Right ventricle myocardium inferior (tissue), 1 donor: ENCODE measurements at regions not wholly inside any gene's neighbourhood (a gene's known extent, or its start where the extent isn't known, plus 50 kb on each side); places are given as distances from the start of the nearest gene placed in this dataset.
"Not testable (repeated sequence)": the region's sequence is repeated elsewhere in the genome, so short reads cannot be mapped to it uniquely, and the experiment has no call there.

Source experiments
- ATAC-seq: fragments of 200-7000 bp; cut with Tn5 transposase; one replicate; pipeline ENCODE4 v1.9.1; 2020; ENCODE audit warnings: mild to moderate bottlenecking, moderate library complexity
- DNase-seq: peaks from one replicate; pipeline ENCODE4 v3.0.0; 2021; ENCODE audit errors: missing footprints
- intact Hi-C: fragments of 100-400 bp; cut with DNase I; formaldehyde crosslinking; loops from one replicate; pipeline ENCODE4 v1.11.0; 2022
- donor health status: DM: no; HTN: yes; CAD: no; lungs with severe emphysema.

DNA sequence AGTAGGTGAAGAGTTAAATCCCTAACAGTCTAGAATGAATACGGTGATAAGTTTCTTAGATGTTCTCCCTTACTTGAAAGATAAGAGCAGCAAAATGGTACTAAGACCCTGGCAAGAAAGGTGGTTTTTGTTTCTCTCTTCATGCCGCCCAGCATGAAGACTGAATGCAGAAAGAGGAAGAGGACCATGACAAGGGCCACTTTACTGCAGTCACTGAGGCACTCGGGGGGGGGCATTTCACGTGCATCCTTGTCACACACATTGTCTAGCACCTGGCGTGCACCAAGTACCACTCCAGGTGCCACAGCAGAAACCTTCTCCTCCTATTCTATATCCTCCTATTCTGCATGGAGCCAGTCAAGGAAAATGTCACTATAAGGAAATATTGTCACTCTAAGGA, 222.0 kb downstream of the TOMM20 start:
- no peak for DNase-seq
- intact Hi-C loops: no loop called here
- no peak for ATAC-seq

DNA sequence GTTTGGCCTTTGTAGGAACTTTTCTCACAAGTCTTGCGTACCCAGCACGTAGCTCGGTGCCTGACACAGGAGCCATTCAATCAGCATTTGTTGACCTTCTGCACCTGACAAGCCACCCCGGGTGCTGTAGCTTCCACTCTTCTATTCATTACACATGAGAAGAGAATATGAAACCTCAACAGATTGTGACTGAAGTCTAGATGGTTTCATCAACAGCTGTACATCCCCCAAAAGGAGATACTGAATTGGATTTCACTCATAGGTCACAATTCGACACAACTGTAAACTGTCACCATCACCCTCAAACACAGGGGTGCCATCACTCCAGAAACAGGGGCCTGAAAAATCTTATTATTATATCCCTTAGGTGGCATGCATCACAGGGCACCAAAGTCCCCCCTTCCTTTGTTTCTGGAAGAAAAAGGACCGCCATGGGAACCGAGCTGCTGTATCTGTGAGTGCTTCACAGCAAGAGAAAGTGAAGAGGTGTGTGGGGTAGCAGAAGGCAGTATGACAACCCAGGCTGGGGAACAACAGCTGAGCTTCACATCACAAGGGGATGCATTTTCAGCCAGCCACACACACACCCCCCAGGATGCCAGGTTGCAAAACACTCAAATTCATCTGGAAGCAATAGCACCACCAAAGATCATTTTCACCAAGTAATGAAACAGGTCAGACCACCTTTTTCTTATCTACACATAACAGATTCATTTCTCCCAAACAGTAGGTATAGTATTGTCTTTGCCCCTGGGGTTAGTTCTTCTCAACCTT, 225.7 kb downstream of the TOMM20 start:
- ATAC-seq (no peak), DNase-seq (no peak)
- intact Hi-C loops: no loop called here

DNA sequence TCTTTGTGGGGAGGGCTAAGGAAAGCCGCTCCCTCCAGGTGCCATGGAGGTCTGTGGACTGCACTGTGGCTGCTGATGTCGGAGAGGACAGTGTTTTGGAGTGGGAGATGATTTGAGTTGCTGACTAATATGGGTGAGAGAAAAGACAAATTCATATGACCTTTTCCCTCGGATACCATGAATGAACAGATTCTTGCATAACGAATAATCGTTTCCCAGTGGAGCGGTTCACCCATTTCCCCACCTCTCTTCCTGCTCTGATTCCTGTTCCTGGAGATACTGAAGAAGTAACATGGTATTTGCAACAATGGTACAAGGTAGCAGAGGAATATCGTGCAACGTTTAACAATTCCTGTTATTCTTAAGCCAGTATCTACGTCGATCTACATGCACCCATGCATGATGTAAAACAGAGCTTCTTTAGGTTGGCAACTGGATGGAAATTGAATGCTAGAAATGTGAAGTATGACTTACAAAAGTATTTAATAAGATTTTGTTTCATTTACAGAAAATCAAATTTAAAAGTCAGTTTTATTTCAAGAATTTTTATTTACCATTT, 227.1 kb downstream of the TOMM20 start:
- ATAC-seq (no peak), DNase-seq (no peak)
- intact Hi-C loops: no loop called here

DNA sequence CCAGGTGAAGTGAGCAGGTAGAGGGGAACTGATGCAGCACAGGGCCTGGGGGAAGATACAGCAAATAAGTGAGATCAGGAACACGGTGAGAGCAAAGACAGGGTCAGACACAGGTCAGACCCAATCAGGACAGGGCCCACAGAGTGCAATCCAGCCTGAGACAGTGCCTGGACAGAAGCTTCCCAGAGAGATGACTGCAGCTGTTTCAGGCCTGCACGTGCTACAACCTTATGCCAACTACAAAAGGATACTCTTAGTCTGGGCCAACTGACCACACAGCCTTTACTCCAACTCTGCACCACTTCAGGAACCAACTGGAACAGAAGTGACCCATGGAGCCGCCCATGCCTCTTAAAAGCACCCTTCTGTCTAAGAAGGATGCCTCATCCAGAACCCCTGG, 228.0 kb downstream of the TOMM20 start:
- intact Hi-C loops: no loop called here
- DNase-seq: no peak
- ATAC-seq: no peak

DNA sequence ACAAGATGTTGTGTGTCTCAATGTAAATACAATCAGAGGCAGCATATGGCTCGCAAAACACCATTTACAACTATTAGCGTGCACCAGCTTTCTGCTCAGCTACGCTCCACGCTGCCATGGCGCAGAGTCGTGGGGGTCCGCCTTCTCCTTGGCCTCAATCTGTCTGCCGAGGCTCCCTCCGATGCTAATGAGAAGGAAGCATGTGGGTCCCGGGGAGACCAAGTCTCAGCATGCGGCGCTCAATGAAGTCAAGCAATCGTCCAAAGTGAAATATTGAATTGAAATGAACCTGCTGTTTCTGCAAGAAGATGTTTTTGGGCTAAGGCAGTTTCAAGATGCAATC, 228.9 kb downstream of the TOMM20 start:
- intact Hi-C loops: no loop called here
- ATAC-seq: peak; percentile 4

DNA sequence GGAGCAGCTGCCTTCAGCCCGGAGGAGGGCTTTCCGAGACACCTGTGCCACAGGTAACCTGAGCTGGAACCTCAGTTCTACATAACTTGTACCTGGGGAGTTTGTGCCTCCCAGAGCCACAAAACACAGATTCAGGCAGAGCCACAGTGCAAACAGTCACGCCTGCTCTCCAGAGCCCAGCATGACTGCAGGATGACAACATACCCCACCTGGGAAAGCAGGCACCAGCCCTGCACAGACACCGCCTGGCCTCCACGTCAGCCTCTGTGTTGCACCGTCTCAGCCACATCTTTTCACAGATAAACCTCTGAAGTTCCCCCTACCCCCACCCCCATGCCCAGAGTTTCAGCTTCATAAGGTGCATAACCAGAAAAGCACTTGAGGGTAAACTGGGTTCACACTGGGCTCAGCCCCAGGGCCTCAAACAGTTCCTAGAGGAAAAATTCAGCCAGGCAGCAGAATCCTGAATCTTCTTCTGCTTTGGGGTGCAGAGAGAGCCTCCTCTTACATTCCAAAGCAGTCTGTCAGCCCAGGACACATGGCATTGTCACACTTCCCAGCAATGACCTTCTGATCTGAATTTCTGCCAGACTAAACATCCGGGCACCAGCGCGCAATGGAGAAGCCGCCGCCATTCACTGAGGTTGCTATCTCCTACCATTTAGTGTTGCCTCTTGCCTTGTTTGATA, 229.5 kb downstream of the TOMM20 start:
- DNase-seq (no peak), ATAC-seq (peak; percentile 57)
- intact Hi-C loops: no loop called here

More for the DNA sequence above, 228.9 kb downstream of the TOMM20 start:
- DNase-seq: no peak

DNA sequence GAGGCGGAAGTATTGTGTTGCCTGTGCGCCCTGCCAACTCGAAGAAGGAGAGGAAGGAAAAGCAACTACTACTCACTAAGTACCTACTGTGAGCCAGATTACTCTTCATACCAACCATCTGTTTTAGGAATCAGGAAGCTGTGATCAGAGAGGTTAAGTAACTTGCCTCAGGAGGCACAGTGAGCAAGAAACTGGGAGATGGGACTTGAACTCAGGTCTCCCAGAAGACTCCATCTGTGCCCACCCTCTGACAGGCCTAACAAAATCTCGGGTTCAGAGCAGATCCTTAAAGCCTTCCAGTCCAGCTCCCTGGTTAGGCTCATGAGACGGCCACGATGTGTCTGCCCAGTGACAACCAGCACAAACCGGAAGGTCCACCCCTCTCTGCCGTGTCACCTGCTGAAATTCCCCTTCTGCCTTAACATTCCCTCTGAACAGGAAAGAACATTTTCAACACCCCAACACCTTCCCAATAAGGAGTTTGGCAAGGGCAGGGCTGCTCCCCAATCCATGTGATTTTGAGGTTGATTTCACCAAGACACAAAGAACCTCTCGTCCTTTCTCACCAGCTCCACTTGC, 230.1 kb downstream of the TOMM20 start:
- intact Hi-C loops: no loop called here
- ATAC-seq (no peak), DNase-seq (no peak)

DNA sequence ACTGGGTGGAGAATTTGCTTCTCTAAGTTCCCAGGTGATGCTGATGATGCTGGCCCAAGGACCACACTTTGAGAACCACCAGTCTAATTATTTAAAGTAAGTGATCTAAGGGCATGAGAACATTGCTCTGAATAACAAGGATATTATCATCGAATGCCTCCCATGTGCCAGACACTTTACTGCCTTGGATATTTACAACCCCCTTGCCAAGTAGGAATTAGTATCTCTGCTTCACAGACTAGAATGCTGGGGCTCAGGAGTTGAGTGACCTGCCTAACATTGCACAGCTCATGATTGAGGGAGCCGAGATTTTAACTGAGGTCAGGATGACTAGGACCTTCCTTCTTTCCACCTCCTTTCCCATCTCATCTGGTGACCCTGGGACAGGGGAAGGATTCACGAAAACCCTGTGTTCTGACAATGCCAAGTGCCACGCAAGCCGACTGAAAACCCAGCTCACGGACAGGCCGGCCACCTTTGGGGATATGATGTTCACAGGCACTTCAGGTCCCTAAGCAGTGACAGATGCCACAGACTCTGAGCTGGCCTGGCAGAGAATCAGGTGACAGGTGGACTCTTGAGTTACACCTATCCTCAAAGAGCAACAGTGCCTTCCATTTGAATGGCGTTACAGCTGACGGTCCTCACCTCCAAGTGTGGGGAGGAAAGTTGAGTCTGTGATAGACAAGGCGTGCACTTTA, 230.7 kb downstream of the TOMM20 start:
- intact Hi-C loops: loop anchor here (2.0 kb wide), 1 partner anchor 17 kb away; no protein-coding TSS in a partner anchor
- ATAC-seq (peak; percentile 73), DNase-seq (no peak)

DNA sequence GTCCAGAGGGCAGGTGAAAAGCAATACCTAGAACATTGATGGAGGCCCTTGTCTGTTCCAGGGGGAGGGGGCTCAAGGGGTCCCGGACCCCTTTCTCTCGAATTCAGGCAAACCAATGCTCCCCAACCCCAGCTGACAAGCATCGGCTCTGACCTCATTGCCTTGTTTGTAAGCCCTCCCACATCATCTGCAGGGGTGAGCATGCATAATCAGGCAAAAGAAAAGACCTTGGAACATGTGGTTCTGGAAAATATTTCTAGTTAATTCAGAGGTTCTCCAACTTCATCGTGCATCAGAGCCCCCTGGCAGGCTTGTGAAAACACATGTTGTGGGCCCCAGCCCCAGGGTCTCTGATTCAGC, 231.3 kb downstream of the TOMM20 start:
- DNase-seq (no peak), ATAC-seq (no peak)
- intact Hi-C loops: loop anchor here (2.0 kb wide), 1 partner anchor 17 kb away; no protein-coding TSS in a partner anchor

DNA sequence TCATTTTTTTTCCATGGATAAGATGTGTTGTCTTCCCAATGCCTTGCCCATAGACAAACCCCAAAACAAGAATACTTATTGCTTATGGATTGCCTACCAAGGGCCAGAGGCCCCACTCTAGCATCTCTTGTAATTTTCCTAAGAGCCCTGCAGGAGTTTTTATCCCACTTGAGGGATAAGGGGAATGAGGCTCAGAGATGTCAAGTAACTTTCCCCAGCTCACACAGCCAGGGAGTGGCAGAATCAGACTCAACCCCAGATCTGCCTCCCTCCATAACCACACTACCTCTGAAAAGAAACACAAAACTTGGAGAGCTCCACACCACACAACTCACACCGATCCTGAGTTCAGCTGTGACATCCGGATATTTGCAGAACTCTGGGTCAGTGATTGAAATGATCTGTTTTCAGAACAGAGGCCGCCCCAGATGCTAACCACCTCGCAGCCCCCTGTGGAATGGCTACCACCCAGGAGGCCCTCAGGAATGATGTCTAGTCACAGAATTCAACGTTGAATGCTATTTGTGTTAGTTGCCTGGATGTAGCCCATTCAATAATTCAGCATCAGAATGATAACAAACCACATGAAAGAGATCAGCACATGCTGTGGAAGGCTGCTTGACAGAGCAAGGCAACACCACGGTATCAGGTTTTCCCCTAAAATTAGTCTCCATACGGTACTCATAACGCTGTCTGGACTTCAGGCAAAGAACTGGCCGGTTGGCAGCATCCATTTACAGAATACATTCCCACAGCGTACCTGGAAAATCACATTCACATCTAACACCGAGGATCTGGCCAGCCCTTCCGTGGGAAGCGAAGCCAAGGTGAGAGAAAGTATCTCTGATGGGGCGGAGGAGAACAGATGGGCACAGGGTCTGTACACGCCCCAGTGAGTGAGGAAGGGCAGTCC, 231.9 kb downstream of the TOMM20 start:
- DNase-seq (no peak), ATAC-seq (no peak)
- intact Hi-C loops: loop anchor here (2.0 kb wide), 1 partner anchor 18 kb away; no protein-coding TSS in a partner anchor

DNA sequence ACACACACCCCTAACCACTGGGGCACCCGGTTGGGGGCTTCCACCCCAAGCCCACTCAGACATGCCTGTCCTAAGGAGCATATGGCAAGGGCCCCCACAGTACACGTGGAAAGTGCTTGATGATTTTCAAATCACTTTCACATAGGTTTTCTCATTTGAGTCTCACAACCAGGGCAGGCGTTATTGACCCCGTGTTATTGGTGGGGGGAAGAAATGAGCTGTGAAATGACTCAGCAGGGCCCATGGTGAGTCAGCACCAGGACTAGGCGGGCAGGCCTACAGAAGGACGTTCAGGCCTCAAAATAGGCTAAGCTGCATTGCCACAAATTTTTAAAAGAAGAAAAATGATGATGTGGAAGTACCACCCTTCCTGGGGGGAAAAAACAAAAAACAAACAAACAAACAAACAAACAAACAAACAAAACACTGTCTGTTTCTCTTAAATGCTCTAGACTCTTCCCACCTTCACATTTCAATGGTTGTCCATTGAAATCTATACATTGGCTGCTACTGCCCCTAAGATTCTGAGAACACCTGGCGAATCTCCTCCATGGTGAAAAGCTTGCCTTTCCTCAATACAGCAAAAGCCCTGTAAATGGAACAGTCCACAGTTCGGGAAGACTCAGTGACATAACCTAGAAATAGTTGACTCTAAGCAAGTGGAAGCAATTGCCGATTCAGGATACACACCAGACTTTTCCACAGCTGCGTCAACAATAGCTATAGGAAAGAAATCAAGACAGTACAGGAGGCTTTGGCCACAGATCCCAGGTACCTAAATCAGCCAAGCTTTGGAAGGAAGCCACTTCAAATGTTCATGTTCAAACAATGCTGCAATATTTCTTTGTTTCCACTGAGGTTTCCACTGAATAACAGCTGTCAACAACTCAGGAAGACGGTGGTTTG, 234.7 kb downstream of the TOMM20 start:
- intact Hi-C loops: no loop called here
- ATAC-seq: no peak
- no peak for DNase-seq

DNA sequence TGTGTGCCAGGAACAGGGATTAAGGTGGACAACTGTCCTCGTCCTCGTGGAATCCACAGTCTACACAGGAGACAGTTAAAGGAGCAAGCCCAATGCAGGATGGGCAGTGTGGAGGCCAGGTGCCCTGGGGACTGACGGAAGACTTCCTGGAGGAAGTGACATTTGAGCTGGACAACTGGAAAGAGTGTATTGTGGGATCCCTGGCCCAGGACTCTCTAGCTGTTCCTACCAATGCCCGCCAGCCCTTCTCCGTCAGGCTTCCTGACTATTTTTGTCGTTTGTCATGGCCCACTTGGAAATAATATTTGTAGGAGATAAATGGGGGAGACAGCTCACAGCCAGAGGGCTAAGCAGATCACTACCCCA, 235.3 kb downstream of the TOMM20 start:
- intact Hi-C loops: no loop called here
- DNase-seq: no peak
- ATAC-seq: no peak

DNA sequence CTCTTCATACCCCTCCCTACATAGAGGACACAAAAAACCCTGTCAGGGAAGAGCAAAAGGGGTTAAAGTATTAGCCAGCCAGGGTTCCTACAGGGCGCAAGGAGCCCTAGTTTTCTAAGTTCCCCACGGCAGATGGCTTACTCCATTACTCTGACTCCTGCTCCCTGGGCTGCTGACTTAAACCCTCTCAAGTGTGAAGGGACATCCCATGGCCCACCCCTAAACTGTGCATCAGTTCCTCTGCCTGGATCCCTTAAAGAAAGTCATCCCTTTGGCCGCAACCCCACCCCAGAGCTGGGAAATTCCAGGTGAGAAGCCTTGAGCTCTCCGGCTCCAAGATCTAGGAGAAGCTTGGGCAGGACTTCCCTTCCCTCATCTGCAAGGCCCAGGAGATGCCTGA, 236.0 kb downstream of the TOMM20 start:
- intact Hi-C loops: no loop called here
- ATAC-seq: no peak
- no peak for DNase-seq

DNA sequence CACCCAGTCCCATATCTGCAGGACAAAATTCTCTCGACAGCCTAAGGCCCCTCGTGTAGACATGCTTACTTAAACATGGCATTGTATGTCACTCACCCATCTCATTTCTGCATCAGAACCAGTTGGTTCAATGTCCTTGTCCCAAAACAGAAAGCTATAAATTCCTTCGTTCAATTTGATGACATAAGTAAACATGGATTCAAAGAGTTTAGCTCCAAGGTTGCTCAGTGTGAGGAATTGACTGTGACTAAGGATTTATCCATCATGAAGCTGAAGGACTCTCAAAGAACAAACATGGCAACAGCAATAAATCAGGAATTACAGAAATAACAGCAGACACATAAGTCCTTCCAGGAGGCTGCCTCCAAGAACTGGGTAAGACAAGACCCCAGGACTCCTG, 237.2 kb downstream of the TOMM20 start:
- intact Hi-C loops: no loop called here
- no peak for ATAC-seq
- DNase-seq: no peak

DNA sequence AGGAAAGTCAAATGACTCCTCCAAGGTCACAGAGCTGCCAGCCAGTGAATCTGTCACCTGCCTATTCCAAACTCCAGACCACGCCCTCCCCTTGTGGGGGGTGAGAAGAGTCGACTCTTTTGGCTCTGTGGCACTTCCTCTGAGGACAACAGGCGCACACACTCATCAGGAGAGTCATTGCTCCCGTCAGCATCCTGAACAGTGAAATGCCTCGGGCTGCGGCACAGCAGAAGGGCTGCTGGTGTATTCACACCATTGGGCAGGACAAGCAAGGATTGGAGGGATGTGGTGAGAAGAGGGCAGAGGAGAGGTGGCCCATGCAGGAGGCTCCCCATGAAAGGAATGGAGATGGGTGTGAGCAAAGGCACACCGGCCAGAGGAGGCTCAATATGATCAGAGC, 239.0 kb downstream of the TOMM20 start:
- ATAC-seq: no peak
- DNase-seq: no peak
- intact Hi-C loops: loop anchor here (5.0 kb wide), 2 partner anchors 108 to 392 kb away; no protein-coding TSS in a partner anchor

DNA sequence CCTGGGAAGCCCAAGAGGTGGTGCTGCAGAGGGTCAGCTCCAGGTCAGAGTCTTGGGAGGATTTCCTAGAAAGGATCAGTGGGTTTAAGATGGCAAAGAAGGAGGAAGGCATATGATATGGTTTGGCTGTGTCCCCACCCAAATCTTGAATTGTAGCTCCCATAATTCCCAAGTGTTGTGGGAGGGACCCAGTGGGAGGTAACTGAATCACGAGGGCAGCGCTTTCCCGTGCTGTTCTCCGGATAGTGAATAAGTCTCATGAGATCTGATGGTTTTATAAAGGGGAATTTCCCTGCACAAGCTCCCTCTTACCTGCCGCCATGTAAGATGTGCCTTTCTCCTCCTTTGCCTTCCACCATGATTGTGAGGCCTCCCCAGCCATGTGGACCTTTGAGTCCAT, 240.4 kb downstream of the TOMM20 start:
- ATAC-seq, DNase-seq: not testable (repeated sequence)
- intact Hi-C loops: loop anchor here (5.0 kb wide), 2 partner anchors 109 to 391 kb away; no protein-coding TSS in a partner anchor
